ENCODE measurements at regions not wholly inside any gene's neighbourhood (a gene's known extent, or its start where the extent isn't known, plus 50 kb on each side); places are given as distances from the start of the nearest gene placed in this dataset.

DNA sequence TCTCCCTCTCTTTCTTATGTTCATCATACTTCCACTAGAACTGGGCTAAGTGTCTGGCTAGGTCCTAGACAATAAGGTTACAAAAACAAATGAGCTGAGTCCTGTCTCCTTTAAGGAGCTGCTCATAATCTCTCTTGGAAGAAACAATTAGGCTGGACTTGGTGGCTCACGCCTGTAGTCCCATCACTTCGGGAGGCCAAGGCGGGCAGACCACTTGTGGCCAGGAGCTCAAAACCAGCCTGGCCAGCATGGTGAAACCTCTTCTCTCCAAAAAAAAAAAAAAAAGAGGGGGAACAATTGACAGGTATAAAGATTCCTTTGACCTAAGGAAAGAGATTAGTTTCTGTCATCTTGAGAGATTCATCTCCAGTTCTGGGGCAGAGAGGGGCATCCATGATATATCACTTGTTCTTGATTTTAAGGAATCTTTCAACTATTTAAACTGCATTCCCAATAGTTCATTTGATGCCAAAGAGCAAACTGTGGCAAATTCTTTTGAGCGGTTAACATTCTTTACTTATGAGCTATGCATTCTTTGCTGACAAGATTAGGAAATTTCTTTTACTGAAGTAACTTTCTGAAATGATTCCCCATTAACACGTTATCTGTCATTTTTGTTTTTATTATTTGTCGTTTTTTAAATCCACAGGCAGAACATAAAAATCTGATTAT is 125.5 kb downstream of the C11orf87 start:
- no peaks in the 10 kb centered on the region for H4K20me1 ChIP-seq (replicated peaks; ENCODE audit: insufficient read depth)
- no peaks in the 10 kb centered on the region for H3K36me3 ChIP-seq (ENCODE audit: insufficient read depth)
- Mint-ChIP-seq H3K9me3 (peaks cover 3% of the 10 kb centered on the region; the same call in 2 of the 3 replicates), H3K27me3 (ENCODE audit: insufficient read depth, low read depth, poor library complexity) (peaks cover 2% of the 10 kb centered on the region), H3K4me3 (no peak overlapping the region), H3K27ac (no peak overlapping the region), H3K4me1 (no peaks in the 10 kb centered on the region), H3K36me3 (ENCODE audit: low read depth) (no peaks in the 10 kb centered on the region)
- no peaks in the 10 kb centered on the region for H3K27me3 ChIP-seq (ENCODE audit: insufficient read depth)
- no peak overlapping the region for H3K4me2 ChIP-seq
- TF ChIP-seq NANOG (IDR thresholded peaks at IDR 0.05; ENCODE audit: borderline replicate concordance) = no peak
- no peak for TF ChIP-seq EZH2 (IDR thresholded peaks at IDR 0.05; ENCODE audit: low read depth, unreplicated experiment)
- no peak for TF ChIP-seq JUNB (IDR thresholded peaks at IDR 0.05; ENCODE audit: unreplicated experiment)
- TF ChIP-seq, protein P1, sequence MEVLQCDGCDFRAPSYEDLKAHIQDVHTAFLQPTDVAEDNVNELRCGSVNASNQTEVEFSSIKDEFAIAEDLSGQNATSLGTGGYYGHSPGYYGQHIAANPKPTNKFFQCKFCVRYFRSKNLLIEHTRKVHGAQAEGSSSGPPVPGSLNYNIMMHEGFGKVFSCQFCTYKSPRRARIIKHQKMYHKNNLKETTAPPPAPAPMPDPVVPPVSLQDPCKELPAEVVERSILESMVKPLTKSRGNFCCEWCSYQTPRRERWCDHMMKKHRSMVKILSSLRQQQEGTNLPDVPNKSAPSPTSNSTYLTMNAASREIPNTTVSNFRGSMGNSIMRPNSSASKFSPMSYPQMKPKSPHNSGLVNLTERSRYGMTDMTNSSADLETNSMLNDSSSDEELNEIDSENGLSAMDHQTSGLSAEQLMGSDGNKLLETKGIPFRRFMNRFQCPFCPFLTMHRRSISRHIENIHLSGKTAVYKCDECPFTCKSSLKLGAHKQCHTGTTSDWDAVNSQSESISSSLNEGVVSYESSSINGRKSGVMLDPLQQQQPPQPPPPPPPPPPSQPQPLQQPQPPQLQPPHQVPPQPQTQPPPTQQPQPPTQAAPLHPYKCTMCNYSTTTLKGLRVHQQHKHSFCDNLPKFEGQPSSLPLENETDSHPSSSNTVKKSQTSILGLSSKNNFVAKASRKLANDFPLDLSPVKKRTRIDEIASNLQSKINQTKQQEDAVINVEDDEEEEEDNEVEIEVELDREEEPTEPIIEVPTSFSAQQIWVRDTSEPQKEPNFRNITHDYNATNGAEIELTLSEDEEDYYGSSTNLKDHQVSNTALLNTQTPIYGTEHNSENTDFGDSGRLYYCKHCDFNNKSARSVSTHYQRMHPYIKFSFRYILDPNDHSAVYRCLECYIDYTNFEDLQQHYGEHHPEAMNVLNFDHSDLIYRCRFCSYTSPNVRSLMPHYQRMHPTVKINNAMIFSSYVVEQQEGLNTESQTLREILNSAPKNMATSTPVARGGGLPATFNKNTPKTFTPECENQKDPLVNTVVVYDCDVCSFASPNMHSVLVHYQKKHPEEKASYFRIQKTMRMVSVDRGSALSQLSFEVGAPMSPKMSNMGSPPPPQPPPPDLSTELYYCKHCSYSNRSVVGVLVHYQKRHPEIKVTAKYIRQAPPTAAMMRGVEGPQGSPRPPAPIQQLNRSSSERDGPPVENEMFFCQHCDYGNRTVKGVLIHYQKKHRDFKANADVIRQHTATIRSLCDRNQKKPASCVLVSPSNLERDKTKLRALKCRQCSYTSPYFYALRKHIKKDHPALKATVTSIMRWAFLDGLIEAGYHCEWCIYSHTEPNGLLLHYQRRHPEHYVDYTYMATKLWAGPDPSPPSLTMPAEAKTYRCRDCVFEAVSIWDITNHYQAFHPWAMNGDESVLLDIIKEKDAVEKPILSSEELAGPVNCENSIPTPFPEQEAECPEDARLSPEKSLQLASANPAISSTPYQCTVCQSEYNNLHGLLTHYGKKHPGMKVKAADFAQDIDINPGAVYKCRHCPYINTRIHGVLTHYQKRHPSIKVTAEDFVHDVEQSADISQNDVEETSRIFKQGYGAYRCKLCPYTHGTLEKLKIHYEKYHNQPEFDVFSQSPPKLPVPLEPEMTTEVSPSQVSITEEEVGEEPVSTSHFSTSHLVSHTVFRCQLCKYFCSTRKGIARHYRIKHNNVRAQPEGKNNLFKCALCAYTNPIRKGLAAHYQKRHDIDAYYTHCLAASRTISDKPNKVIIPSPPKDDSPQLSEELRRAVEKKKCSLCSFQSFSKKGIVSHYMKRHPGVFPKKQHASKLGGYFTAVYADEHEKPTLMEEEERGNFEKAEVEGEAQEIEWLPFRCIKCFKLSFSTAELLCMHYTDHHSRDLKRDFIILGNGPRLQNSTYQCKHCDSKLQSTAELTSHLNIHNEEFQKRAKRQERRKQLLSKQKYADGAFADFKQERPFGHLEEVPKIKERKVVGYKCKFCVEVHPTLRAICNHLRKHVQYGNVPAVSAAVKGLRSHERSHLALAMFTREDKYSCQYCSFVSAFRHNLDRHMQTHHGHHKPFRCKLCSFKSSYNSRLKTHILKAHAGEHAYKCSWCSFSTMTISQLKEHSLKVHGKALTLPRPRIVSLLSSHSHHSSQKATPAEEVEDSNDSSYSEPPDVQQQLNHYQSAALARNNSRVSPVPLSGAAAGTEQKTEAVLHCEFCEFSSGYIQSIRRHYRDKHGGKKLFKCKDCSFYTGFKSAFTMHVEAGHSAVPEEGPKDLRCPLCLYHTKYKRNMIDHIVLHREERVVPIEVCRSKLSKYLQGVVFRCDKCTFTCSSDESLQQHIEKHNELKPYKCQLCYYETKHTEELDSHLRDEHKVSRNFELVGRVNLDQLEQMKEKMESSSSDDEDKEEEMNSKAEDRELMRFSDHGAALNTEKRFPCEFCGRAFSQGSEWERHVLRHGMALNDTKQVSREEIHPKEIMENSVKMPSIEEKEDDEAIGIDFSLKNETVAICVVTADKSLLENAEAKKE (CRISPR knock-in tag; IDR thresholded peaks at IDR 0.05) = no peak
- no peak for TF ChIP-seq POLR2AphosphoS5 (IDR thresholded peaks at IDR 0.05; ENCODE audit: low read depth)
- TF ChIP-seq, protein P2, sequence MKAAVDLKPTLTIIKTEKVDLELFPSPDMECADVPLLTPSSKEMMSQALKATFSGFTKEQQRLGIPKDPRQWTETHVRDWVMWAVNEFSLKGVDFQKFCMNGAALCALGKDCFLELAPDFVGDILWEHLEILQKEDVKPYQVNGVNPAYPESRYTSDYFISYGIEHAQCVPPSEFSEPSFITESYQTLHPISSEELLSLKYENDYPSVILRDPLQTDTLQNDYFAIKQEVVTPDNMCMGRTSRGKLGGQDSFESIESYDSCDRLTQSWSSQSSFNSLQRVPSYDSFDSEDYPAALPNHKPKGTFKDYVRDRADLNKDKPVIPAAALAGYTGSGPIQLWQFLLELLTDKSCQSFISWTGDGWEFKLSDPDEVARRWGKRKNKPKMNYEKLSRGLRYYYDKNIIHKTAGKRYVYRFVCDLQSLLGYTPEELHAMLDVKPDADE (IDR thresholded peaks at IDR 0.05) = no peak
- TF ChIP-seq, protein P3, sequence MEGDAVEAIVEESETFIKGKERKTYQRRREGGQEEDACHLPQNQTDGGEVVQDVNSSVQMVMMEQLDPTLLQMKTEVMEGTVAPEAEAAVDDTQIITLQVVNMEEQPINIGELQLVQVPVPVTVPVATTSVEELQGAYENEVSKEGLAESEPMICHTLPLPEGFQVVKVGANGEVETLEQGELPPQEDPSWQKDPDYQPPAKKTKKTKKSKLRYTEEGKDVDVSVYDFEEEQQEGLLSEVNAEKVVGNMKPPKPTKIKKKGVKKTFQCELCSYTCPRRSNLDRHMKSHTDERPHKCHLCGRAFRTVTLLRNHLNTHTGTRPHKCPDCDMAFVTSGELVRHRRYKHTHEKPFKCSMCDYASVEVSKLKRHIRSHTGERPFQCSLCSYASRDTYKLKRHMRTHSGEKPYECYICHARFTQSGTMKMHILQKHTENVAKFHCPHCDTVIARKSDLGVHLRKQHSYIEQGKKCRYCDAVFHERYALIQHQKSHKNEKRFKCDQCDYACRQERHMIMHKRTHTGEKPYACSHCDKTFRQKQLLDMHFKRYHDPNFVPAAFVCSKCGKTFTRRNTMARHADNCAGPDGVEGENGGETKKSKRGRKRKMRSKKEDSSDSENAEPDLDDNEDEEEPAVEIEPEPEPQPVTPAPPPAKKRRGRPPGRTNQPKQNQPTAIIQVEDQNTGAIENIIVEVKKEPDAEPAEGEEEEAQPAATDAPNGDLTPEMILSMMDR (conservative IDR thresholded peaks at IDR 0.05; ENCODE audit: low read depth in 2 of 2) = no peak
- no peak overlapping the region for H3K4me3 ChIP-seq
- DNase-seq (ENCODE audit: low spot score) (no peak), ATAC-seq (no peak)
- no peak overlapping the region for H3K27ac ChIP-seq (ENCODE audit: low read depth)
- H3K79me2 ChIP-seq (replicated peaks; ENCODE audit: insufficient read depth) = no peaks in the 10 kb centered on the region
- no peaks in the 10 kb centered on the region for H3K4me1 ChIP-seq (ENCODE audit: insufficient read depth)
- no peaks in the 10 kb centered on the region for H3F3A ChIP-seq (replicated peaks; ENCODE audit: low read depth)
- H3K9me2 ChIP-seq (ENCODE audit: insufficient read depth) = no peaks in the 10 kb centered on the region
- no peak overlapping the region for H2AFZ ChIP-seq
